GM21786 (cell line): ENCODE measurements at regions not wholly inside any gene's neighbourhood (a gene's known extent, or its start where the extent isn't known, plus 50 kb on each side); places are given as distances from the start of the nearest gene placed in this dataset.
"Not testable (repeated sequence)": the region's sequence is repeated elsewhere in the genome, so short reads cannot be mapped to it uniquely, and the experiment has no call there.

Experiments used
- ATAC-seq: cut with Tn5 transposase; IDR thresholded peaks from one replicate; pipeline ENCODE4 v1.9.1; 2021; ENCODE audit not compliant: unreplicated experiment

- no peak for ATAC-seq
Observed at GRCh38 chr14:71803539-71804260, 128.5 kb upstream of the RGS6 start.

GRCh38 chr14:71804992-71805391, 127.2 kb upstream of the RGS6 start:
- ATAC-seq, result no peak

- ATAC-seq, result not testable (repeated sequence)
Observed at GRCh38 chr14:71807049-71807448, 125.2 kb upstream of the RGS6 start.

- not testable (repeated sequence) for ATAC-seq
Observed at GRCh38 chr14:71810800-71811199, 121.4 kb upstream of the RGS6 start.

- ATAC-seq, result no peak
Observed at GRCh38 chr14:71812693-71813092, 119.5 kb upstream of the RGS6 start.

GRCh38 chr14:71815110-71815509, 117.1 kb upstream of the RGS6 start:
- ATAC-seq, result no peak

- ATAC-seq, result no peak
Observed at GRCh38 chr14:71824816-71825215, 107.4 kb upstream of the RGS6 start.

GRCh38 chr14:71833476-71833875, 98.8 kb upstream of the RGS6 start:
- no peak for ATAC-seq

GRCh38 chr14:71834284-71835204, 97.7 kb upstream of the RGS6 start:
- no peak for ATAC-seq

- no peak for ATAC-seq
Observed at GRCh38 chr14:71852181-71852580, 80.0 kb upstream of the RGS6 start.

GRCh38 chr14:71855399-71856036, 76.7 kb upstream of the RGS6 start:
- no peak for ATAC-seq

GRCh38 chr14:71856199-71856919, 75.9 kb upstream of the RGS6 start:
- ATAC-seq, result no peak

- no peak for ATAC-seq
Observed at GRCh38 chr14:71863049-71863448, 69.2 kb upstream of the RGS6 start.

GRCh38 chr14:71863766-71864165, 68.5 kb upstream of the RGS6 start:
- ATAC-seq, result no peak
